ENCODE measurements at regions not wholly inside any gene's neighbourhood (a gene's known extent, or its start where the extent isn't known, plus 50 kb on each side); places are given as distances from the start of the nearest gene placed in this dataset.

GRCh38 chr18:65429601-65430000 is 321.2 kb upstream of the CDH7 start:
- Histone ChIP-seq H3K27me3 (ENCODE audit: control insufficient read depth in 5 of 5, insufficient read depth in 4 of 5, low read length in 5 of 5) (no peaks in the 10 kb centered on the region), H3K4me1 (ENCODE audit: control insufficient read depth in 5 of 5, insufficient read depth in 5 of 5, low read length in 5 of 5) (no peaks in the 10 kb centered on the region), H3K36me3 (ENCODE audit: control insufficient read depth in 5 of 5, insufficient read depth in 5 of 5, low read length in 5 of 5) (no peaks in the 10 kb centered on the region), H3K4me3 (ENCODE audit: low read depth in 1 of 5, low read length in 5 of 5) (no peak overlapping the region), H3K9ac (ENCODE audit: low read length in 5 of 5) (no peak overlapping the region), H3K27ac (ENCODE audit: low read depth, low read length) (no peak overlapping the region), H3K9me3 (ENCODE audit: control insufficient read depth in 5 of 5, low read length in 5 of 5) (no peaks in the 10 kb centered on the region)

GRCh38 chr18:65425366-65425765 is 325.4 kb upstream of the CDH7 start:
- Histone ChIP-seq H3K4me3 (ENCODE audit: low read depth in 1 of 5, low read length in 5 of 5) (no peak overlapping the region), H3K4me1 (ENCODE audit: control insufficient read depth in 5 of 5, insufficient read depth in 5 of 5, low read length in 5 of 5) (peaks cover 0 to 15% (median 0%) of the 10 kb centered on the region in 5 donors), H3K9ac (ENCODE audit: low read length in 5 of 5) (no peak overlapping the region), H3K36me3 (ENCODE audit: control insufficient read depth in 5 of 5, insufficient read depth in 5 of 5, low read length in 5 of 5) (no peaks in the 10 kb centered on the region), H3K27me3 (ENCODE audit: control insufficient read depth in 5 of 5, insufficient read depth in 4 of 5, low read length in 5 of 5) (no peaks in the 10 kb centered on the region), H3K27ac (ENCODE audit: low read depth, low read length) (no peak overlapping the region), H3K9me3 (ENCODE audit: control insufficient read depth in 5 of 5, low read length in 5 of 5) (no peaks in the 10 kb centered on the region)

- Histone ChIP-seq H3K36me3 (ENCODE audit: control insufficient read depth in 5 of 5, insufficient read depth in 5 of 5, low read length in 5 of 5) (no peaks in the 10 kb centered on the region), H3K9me3 (ENCODE audit: control insufficient read depth in 5 of 5, low read length in 5 of 5) (no peaks in the 10 kb centered on the region), H3K27me3 (ENCODE audit: control insufficient read depth in 5 of 5, insufficient read depth in 4 of 5, low read length in 5 of 5) (no peaks in the 10 kb centered on the region), H3K27ac (ENCODE audit: low read depth, low read length) (no peak overlapping the region), H3K4me3 (ENCODE audit: low read depth in 1 of 5, low read length in 5 of 5) (no peak overlapping the region), H3K9ac (ENCODE audit: low read length in 5 of 5) (no peak overlapping the region), H3K4me1 (ENCODE audit: control insufficient read depth in 5 of 5, insufficient read depth in 5 of 5, low read length in 5 of 5) (peaks cover 0 to 15% (median 0%) of the 10 kb centered on the region in 5 donors)
Observed at GRCh38 chr18:65423776-65424175, 327.0 kb upstream of the CDH7 start.

- H3K4me1 ChIP-seq (ENCODE audit: control insufficient read depth in 5 of 5, insufficient read depth in 5 of 5, low read length in 5 of 5), result peaks cover 0 to 15% (median 0%) of the 10 kb centered on the region in 5 donors
- no peaks in the 10 kb centered on the region for H3K27me3 ChIP-seq (ENCODE audit: control insufficient read depth in 5 of 5, insufficient read depth in 4 of 5, low read length in 5 of 5)
- H3K4me3 ChIP-seq (ENCODE audit: low read depth in 1 of 5, low read length in 5 of 5), result no peak overlapping the region
Observed at GRCh38 chr18:65422544-65423136, 328.2 kb upstream of the CDH7 start.

GRCh38 chr18:65415098-65415497 is 335.7 kb upstream of the CDH7 start:
- Histone ChIP-seq H3K36me3 (ENCODE audit: control insufficient read depth in 5 of 5, insufficient read depth in 5 of 5, low read length in 5 of 5) (no peaks in the 10 kb centered on the region), H3K27me3 (ENCODE audit: control insufficient read depth in 5 of 5, insufficient read depth in 4 of 5, low read length in 5 of 5) (no peaks in the 10 kb centered on the region), H3K9ac (ENCODE audit: low read length in 5 of 5) (no peak overlapping the region), H3K9me3 (ENCODE audit: control insufficient read depth in 5 of 5, low read length in 5 of 5) (peaks cover 0 to 3% (median 0%) of the 10 kb centered on the region in 5 donors), H3K4me1 (ENCODE audit: control insufficient read depth in 5 of 5, insufficient read depth in 5 of 5, low read length in 5 of 5) (no peaks in the 10 kb centered on the region), H3K4me3 (ENCODE audit: low read depth in 1 of 5, low read length in 5 of 5) (no peak overlapping the region), H3K27ac (ENCODE audit: low read depth, low read length) (no peak overlapping the region)

More at GRCh38 chr18:65422544-65423136, 328.2 kb upstream of the CDH7 start:
- Histone ChIP-seq H3K36me3 (ENCODE audit: control insufficient read depth in 5 of 5, insufficient read depth in 5 of 5, low read length in 5 of 5) (no peaks in the 10 kb centered on the region), H3K9me3 (ENCODE audit: control insufficient read depth in 5 of 5, low read length in 5 of 5) (no peaks in the 10 kb centered on the region), H3K27ac (ENCODE audit: low read depth, low read length) (no peak overlapping the region), H3K9ac (ENCODE audit: low read length in 5 of 5) (no peak overlapping the region)

GRCh38 chr18:65414501-65414900 is 336.3 kb upstream of the CDH7 start:
- Histone ChIP-seq H3K9ac (ENCODE audit: low read length in 5 of 5) (no peak overlapping the region), H3K4me1 (ENCODE audit: control insufficient read depth in 5 of 5, insufficient read depth in 5 of 5, low read length in 5 of 5) (no peaks in the 10 kb centered on the region), H3K36me3 (ENCODE audit: control insufficient read depth in 5 of 5, insufficient read depth in 5 of 5, low read length in 5 of 5) (no peaks in the 10 kb centered on the region)

GRCh38 chr18:65411061-65411460 is 339.8 kb upstream of the CDH7 start:
- H3K36me3 ChIP-seq (ENCODE audit: control insufficient read depth in 5 of 5, insufficient read depth in 5 of 5, low read length in 5 of 5), result no peaks in the 10 kb centered on the region
- no peak overlapping the region for H3K27ac ChIP-seq (ENCODE audit: low read depth, low read length)
- no peak overlapping the region for H3K9ac ChIP-seq (ENCODE audit: low read length in 5 of 5)
- no peaks in the 10 kb centered on the region for H3K27me3 ChIP-seq (ENCODE audit: control insufficient read depth in 5 of 5, insufficient read depth in 4 of 5, low read length in 5 of 5)
- no peaks in the 10 kb centered on the region for H3K4me1 ChIP-seq (ENCODE audit: control insufficient read depth in 5 of 5, insufficient read depth in 5 of 5, low read length in 5 of 5)
- H3K4me3 ChIP-seq (ENCODE audit: low read depth in 1 of 5, low read length in 5 of 5), result no peak overlapping the region
- no peaks in the 10 kb centered on the region for H3K9me3 ChIP-seq (ENCODE audit: control insufficient read depth in 5 of 5, low read length in 5 of 5)

More at GRCh38 chr18:65414501-65414900, 336.3 kb upstream of the CDH7 start:
- Histone ChIP-seq H3K9me3 (ENCODE audit: control insufficient read depth in 5 of 5, low read length in 5 of 5) (peaks cover 0 to 3% (median 0%) of the 10 kb centered on the region in 5 donors), H3K4me3 (ENCODE audit: low read depth in 1 of 5, low read length in 5 of 5) (no peak overlapping the region), H3K27ac (ENCODE audit: low read depth, low read length) (no peak overlapping the region), H3K27me3 (ENCODE audit: control insufficient read depth in 5 of 5, insufficient read depth in 4 of 5, low read length in 5 of 5) (no peaks in the 10 kb centered on the region)

GRCh38 chr18:65409261-65409660 is 341.6 kb upstream of the CDH7 start:
- no peaks in the 10 kb centered on the region for H3K9me3 ChIP-seq (ENCODE audit: control insufficient read depth in 5 of 5, low read length in 5 of 5)

GRCh38 chr18:65403534-65403933 is 347.3 kb upstream of the CDH7 start:
- no peak overlapping the region for H3K4me3 ChIP-seq (ENCODE audit: low read depth in 1 of 5, low read length in 5 of 5)
- no peaks in the 10 kb centered on the region for H3K27me3 ChIP-seq (ENCODE audit: control insufficient read depth in 5 of 5, insufficient read depth in 4 of 5, low read length in 5 of 5)
- no peak overlapping the region for H3K27ac ChIP-seq (ENCODE audit: low read depth, low read length)
- no peak overlapping the region for H3K9ac ChIP-seq (ENCODE audit: low read length in 5 of 5)
- no peaks in the 10 kb centered on the region for H3K9me3 ChIP-seq (ENCODE audit: control insufficient read depth in 5 of 5, low read length in 5 of 5)
- H3K4me1 ChIP-seq (ENCODE audit: control insufficient read depth in 5 of 5, insufficient read depth in 5 of 5, low read length in 5 of 5), result no peaks in the 10 kb centered on the region
- no peaks in the 10 kb centered on the region for H3K36me3 ChIP-seq (ENCODE audit: control insufficient read depth in 5 of 5, insufficient read depth in 5 of 5, low read length in 5 of 5)

More at GRCh38 chr18:65409261-65409660, 341.6 kb upstream of the CDH7 start:
- Histone ChIP-seq H3K4me1 (ENCODE audit: control insufficient read depth in 5 of 5, insufficient read depth in 5 of 5, low read length in 5 of 5) (no peaks in the 10 kb centered on the region), H3K4me3 (ENCODE audit: low read depth in 1 of 5, low read length in 5 of 5) (no peak overlapping the region), H3K27ac (ENCODE audit: low read depth, low read length) (no peak overlapping the region), H3K27me3 (ENCODE audit: control insufficient read depth in 5 of 5, insufficient read depth in 4 of 5, low read length in 5 of 5) (no peaks in the 10 kb centered on the region), H3K36me3 (ENCODE audit: control insufficient read depth in 5 of 5, insufficient read depth in 5 of 5, low read length in 5 of 5) (no peaks in the 10 kb centered on the region), H3K9ac (ENCODE audit: low read length in 5 of 5) (no peak overlapping the region)

DNA sequence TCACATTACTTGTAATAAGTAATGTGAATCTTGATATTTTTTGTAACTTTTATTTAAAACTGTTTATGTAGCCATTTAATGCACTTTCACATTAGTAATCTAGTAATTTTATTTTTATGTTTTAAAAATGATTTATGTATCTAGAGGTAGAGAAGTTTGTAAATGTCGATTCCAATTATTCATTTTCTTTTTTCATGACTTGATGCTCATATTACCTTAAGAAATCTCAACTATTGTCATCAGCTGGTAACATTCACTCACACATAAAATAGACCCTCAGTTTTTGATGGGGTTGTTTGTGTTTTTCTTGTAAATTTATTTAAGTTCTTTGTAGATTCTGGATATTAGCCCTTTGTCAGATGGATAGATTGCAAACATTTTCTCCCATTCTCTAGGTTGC is 351.7 kb upstream of the CDH7 start:
- Histone ChIP-seq H3K9me3 (ENCODE audit: control insufficient read depth in 5 of 5, low read length in 5 of 5) (no peaks in the 10 kb centered on the region), H3K36me3 (ENCODE audit: control insufficient read depth in 5 of 5, insufficient read depth in 5 of 5, low read length in 5 of 5) (no peaks in the 10 kb centered on the region), H3K4me1 (ENCODE audit: control insufficient read depth in 5 of 5, insufficient read depth in 5 of 5, low read length in 5 of 5) (no peaks in the 10 kb centered on the region), H3K9ac (ENCODE audit: low read length in 5 of 5) (no peak overlapping the region), H3K27me3 (ENCODE audit: control insufficient read depth in 5 of 5, insufficient read depth in 4 of 5, low read length in 5 of 5) (no peaks in the 10 kb centered on the region), H3K4me3 (ENCODE audit: low read depth in 1 of 5, low read length in 5 of 5) (no peak overlapping the region), H3K27ac (ENCODE audit: low read depth, low read length) (no peak overlapping the region)
